ENCODE measurements at regions not wholly inside any gene's neighbourhood (a gene's known extent, or its start where the extent isn't known, plus 50 kb on each side); places are given as distances from the start of the nearest gene placed in this dataset.
A peak's percentile ranks its signal among the peaks of the same experiment; 100 is the strongest.
"Not testable (repeated sequence)": the region's sequence is repeated elsewhere in the genome, so short reads cannot be mapped to it uniquely, and the experiment has no call there.

- not testable (repeated sequence) for DNase-seq
These were observed 186.8 kb downstream of the TMEM121 start for GRCh38 chr14:105713160-105713559.

GRCh38 chr14:105713836-105714235, 187.5 kb downstream of the TMEM121 start:
- DNase-seq = not testable (repeated sequence)

- not testable (repeated sequence) for DNase-seq
These were observed 192.4 kb downstream of the TMEM121 start for GRCh38 chr14:105718787-105719186.

- not testable (repeated sequence) for DNase-seq
These were observed 193.7 kb downstream of the TMEM121 start for GRCh38 chr14:105720106-105720505.

- DNase-seq = peak; percentile 4
These were observed 194.6 kb downstream of the TMEM121 start for GRCh38 chr14:105720852-105721601.

GRCh38 chr14:105721602-105721970, 195.2 kb downstream of the TMEM121 start:
- not testable (repeated sequence) for DNase-seq

- peak; percentile 6 for DNase-seq
These were observed 195.8 kb downstream of the TMEM121 start for GRCh38 chr14:105721996-105722709.

- DNase-seq = peak; percentile 11
These were observed 196.9 kb downstream of the TMEM121 start for GRCh38 chr14:105723271-105723670.

- DNase-seq = not testable (repeated sequence)
These were observed 197.4 kb downstream of the TMEM121 start for GRCh38 chr14:105723776-105724175.

GRCh38 chr14:105729825-105730368, 203.5 kb downstream of the TMEM121 start:
- not testable (repeated sequence) for DNase-seq

GRCh38 chr14:105730731-105731130, 204.3 kb downstream of the TMEM121 start:
- not testable (repeated sequence) for DNase-seq

- not testable (repeated sequence) for DNase-seq
These were observed 205.0 kb downstream of the TMEM121 start for GRCh38 chr14:105731221-105731985.

- DNase-seq = no peak
These were observed 207.0 kb downstream of the TMEM121 start for GRCh38 chr14:105733081-105734065.

GRCh38 chr14:105734241-105734640, 207.9 kb downstream of the TMEM121 start:
- not testable (repeated sequence) for DNase-seq

GRCh38 chr14:105736331-105736730, 209.9 kb downstream of the TMEM121 start:
- not testable (repeated sequence) for DNase-seq

- DNase-seq = no peak
These were observed 211.3 kb downstream of the TMEM121 start for GRCh38 chr14:105737504-105738246.

GRCh38 chr14:105738638-105739037, 212.3 kb downstream of the TMEM121 start:
- no peak for DNase-seq

GRCh38 chr14:105739331-105740102, 213.1 kb downstream of the TMEM121 start:
- no peak for DNase-seq

GRCh38 chr14:105740272-105740671, 213.9 kb downstream of the TMEM121 start:
- not testable (repeated sequence) for DNase-seq

- not testable (repeated sequence) for DNase-seq
These were observed 214.6 kb downstream of the TMEM121 start for GRCh38 chr14:105740961-105741360.

Measured in right hindlimb (tissue), 1 donor.